ENCODE measurements at regions not wholly inside any gene's neighbourhood (a gene's known extent, or its start where the extent isn't known, plus 50 kb on each side); places are given as distances from the start of the nearest gene placed in this dataset.
A peak's percentile ranks its signal among the peaks of the same experiment; 100 is the strongest.

DNA sequence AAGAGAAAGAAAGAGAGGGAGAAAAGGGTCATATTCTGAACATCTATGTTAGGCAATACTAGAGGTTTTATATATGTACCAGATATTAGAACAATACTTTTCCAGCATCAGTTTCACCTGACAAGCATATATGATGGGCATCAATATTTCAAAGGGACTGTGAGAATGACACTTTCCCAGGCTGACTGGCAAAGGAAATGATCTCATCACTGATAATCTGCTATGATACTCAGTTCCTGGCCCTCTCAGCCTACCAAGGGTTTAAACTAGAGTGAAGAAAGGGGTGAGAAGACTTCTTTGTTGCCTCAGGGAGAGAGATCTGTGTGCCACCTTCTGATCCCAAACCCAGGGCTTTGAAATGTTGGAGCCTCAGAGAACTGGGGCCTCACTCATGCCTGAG lies 183.5 kb downstream of the TTC8 start:
- POLR2A ChIA-PET: no interaction called here
- Mint-ChIP-seq H3K27ac (no peak overlapping the region), H3K27me3 (ENCODE audit: low read depth) (peaks cover 39% of the 10 kb centered on the region), H3K36me3 (no peaks in the 10 kb centered on the region), H3K9me3 (peaks cover 11% of the 10 kb centered on the region), H3K4me3 (no peak overlapping the region), H3K4me1 (no peaks in the 10 kb centered on the region)
- CTCF ChIA-PET: no interaction called here
- ATAC-seq: no peak
- TF ChIP-seq, protein P1, sequence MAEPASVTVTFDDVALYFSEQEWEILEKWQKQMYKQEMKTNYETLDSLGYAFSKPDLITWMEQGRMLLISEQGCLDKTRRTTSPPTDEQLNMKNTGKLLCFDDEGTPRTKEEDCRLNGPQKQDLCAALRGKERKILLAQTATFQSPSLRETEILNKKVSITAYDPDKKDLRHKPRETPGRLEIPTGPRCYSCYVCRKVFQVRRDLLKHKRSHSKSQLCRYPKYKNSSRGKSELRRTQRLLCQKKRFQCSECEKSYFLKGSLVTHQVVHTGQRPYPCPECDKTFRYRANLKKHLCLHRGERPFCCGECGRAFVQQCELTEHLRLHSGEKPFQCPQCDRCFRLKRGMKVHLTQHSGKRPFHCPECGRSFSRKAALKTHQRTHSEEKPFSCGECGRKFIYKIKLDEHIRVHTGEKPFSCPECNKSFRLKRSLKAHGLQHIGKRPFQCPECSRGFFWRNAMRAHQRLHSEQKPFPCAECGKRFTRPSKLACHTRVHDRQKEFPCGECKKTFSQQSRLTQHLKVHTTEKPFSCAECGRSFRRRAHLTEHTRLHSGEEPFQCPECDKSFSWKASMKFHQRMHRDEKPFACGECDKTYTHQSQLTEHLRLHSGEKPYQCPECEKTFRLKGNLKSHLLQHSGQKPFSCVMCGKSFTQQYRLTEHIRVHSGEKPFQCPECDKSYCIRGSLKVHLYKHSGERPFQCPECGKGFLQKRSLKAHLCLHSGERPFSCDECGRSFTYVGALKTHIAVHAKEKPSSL (CRISPR knock-in tag; conservative IDR thresholded peaks at IDR 0.05): no peak
- TF ChIP-seq PRRX2 (CRISPR knock-in tag; IDR thresholded peaks at IDR 0.05): no peak
- TF ChIP-seq RORB (CRISPR knock-in tag; IDR thresholded peaks at IDR 0.05): no peak
- TF ChIP-seq, protein P2, sequence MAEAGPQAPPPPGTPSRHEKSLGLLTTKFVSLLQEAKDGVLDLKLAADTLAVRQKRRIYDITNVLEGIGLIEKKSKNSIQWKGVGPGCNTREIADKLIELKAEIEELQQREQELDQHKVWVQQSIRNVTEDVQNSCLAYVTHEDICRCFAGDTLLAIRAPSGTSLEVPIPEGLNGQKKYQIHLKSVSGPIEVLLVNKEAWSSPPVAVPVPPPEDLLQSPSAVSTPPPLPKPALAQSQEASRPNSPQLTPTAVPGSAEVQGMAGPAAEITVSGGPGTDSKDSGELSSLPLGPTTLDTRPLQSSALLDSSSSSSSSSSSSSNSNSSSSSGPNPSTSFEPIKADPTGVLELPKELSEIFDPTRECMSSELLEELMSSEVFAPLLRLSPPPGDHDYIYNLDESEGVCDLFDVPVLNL (CRISPR knock-in tag; IDR thresholded peaks at IDR 0.05; ENCODE audit: borderline replicate concordance, low read depth): no peak
- no peak for TF ChIP-seq FOXK1 (CRISPR knock-in tag; IDR thresholded peaks at IDR 0.05)
- TF ChIP-seq, protein P3, sequence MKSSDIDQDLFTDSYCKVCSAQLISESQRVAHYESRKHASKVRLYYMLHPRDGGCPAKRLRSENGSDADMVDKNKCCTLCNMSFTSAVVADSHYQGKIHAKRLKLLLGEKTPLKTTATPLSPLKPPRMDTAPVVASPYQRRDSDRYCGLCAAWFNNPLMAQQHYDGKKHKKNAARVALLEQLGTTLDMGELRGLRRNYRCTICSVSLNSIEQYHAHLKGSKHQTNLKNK (CRISPR knock-in tag; IDR thresholded peaks at IDR 0.05): no peak
- no peak for DNase-seq (ENCODE audit: low spot score)

DNA sequence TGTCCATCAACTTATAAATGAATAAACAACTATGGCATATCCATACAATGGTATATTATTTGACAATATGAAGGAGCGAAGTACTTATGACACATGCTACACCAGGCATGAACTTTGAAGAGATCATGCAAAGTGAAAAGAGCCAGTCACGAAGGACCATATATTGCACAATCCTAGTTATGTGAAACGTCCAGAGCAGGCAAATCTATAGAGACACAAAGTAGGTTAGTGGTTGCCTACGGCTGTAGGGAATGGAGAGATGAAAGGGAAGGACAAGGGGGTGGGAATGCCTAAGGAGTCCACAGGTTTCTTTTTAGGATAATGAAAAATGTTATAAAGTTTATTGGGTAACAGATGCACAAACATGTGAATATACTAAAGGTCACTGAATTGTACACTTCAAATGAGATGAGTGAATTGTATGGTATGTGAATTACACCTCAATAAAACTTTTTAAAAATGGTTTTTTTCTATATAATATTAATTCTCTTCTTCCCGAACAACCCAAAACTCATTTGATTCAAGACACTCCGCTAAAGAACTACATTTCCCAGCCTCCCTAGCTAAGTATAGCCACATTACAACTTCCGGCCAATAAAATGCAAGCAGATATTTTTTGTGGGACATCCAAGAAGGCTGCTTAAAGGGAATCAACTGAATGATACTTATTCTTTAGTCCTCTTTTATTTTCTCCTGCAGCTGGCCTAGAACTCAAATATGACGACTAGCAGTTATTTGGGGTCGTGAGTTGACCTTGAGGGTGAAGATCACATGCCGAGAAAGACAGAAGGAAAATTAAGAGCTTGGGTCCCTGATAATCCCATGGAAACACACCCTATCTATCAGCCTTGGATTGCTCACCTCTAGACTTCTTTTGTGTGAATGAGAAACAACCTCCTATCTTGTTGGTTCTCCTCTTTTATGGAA lies 187.2 kb downstream of the TTC8 start:
- peaks cover 4% of the 10 kb centered on the region; the same call in 1 of the 2 replicates for H3K4me1 Mint-ChIP-seq
- no peak overlapping the region for H3K27ac Mint-ChIP-seq
- H3K27me3 Mint-ChIP-seq (ENCODE audit: low read depth): peaks cover 33% of the 10 kb centered on the region
- ChIA-PET POLR2A (interaction anchor here (0.6 to 0.7 kb wide), 2 partner anchors 113 to 626 kb away, joined by 3 to 4 read pairs; partner anchors contain the start of gene SPATA7), CTCF (interaction anchor here (1.0 kb wide), 1 partner anchor 344 kb away, joined by 4 read pairs; no protein-coding TSS in a partner anchor)
- TF ChIP-seq SOX15 (CRISPR knock-in tag; IDR thresholded peaks at IDR 0.05) (no peak), IRF2 (CRISPR knock-in tag; IDR thresholded peaks at IDR 0.05; ENCODE audit: borderline replicate concordance, low read depth) (no peak), TEAD4 (CRISPR knock-in tag; IDR thresholded peaks at IDR 0.05) (no peak), ZNF219 (CRISPR knock-in tag; IDR thresholded peaks at IDR 0.05; ENCODE audit: borderline replicate concordance) (no peak), NFYB (CRISPR knock-in tag; conservative IDR thresholded peaks at IDR 0.05; ENCODE audit: low read depth) (no peak), SP1 (CRISPR knock-in tag; conservative IDR thresholded peaks at IDR 0.05) (no peak), GTF2I (CRISPR knock-in tag; conservative IDR thresholded peaks at IDR 0.05) (no peak), MYBL2 (CRISPR knock-in tag; IDR thresholded peaks at IDR 0.05) (no peak), ZNF396 (CRISPR knock-in tag; IDR thresholded peaks at IDR 0.05; ENCODE audit: borderline replicate concordance) (no peak), JUN (CRISPR knock-in tag; IDR thresholded peaks at IDR 0.05) (no peak), ELF4 (CRISPR knock-in tag; IDR thresholded peaks at IDR 0.05; ENCODE audit: low read depth) (no peak)
- TF ChIP-seq, protein P4, sequence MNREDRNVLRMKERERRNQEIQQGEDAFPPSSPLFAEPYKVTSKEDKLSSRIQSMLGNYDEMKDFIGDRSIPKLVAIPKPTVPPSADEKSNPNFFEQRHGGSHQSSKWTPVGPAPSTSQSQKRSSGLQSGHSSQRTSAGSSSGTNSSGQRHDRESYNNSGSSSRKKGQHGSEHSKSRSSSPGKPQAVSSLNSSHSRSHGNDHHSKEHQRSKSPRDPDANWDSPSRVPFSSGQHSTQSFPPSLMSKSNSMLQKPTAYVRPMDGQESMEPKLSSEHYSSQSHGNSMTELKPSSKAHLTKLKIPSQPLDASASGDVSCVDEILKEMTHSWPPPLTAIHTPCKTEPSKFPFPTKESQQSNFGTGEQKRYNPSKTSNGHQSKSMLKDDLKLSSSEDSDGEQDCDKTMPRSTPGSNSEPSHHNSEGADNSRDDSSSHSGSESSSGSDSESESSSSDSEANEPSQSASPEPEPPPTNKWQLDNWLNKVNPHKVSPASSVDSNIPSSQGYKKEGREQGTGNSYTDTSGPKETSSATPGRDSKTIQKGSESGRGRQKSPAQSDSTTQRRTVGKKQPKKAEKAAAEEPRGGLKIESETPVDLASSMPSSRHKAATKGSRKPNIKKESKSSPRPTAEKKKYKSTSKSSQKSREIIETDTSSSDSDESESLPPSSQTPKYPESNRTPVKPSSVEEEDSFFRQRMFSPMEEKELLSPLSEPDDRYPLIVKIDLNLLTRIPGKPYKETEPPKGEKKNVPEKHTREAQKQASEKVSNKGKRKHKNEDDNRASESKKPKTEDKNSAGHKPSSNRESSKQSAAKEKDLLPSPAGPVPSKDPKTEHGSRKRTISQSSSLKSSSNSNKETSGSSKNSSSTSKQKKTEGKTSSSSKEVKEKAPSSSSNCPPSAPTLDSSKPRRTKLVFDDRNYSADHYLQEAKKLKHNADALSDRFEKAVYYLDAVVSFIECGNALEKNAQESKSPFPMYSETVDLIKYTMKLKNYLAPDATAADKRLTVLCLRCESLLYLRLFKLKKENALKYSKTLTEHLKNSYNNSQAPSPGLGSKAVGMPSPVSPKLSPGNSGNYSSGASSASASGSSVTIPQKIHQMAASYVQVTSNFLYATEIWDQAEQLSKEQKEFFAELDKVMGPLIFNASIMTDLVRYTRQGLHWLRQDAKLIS (CRISPR knock-in tag; IDR thresholded peaks at IDR 0.05; ENCODE audit: borderline replicate concordance): no peak
- TF ChIP-seq, protein P5, sequence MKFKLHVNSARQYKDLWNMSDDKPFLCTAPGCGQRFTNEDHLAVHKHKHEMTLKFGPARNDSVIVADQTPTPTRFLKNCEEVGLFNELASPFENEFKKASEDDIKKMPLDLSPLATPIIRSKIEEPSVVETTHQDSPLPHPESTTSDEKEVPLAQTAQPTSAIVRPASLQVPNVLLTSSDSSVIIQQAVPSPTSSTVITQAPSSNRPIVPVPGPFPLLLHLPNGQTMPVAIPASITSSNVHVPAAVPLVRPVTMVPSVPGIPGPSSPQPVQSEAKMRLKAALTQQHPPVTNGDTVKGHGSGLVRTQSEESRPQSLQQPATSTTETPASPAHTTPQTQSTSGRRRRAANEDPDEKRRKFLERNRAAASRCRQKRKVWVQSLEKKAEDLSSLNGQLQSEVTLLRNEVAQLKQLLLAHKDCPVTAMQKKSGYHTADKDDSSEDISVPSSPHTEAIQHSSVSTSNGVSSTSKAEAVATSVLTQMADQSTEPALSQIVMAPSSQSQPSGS (CRISPR knock-in tag; IDR thresholded peaks at IDR 0.05; ENCODE audit: borderline replicate concordance, low read depth): no peak
- TF ChIP-seq, protein P6, sequence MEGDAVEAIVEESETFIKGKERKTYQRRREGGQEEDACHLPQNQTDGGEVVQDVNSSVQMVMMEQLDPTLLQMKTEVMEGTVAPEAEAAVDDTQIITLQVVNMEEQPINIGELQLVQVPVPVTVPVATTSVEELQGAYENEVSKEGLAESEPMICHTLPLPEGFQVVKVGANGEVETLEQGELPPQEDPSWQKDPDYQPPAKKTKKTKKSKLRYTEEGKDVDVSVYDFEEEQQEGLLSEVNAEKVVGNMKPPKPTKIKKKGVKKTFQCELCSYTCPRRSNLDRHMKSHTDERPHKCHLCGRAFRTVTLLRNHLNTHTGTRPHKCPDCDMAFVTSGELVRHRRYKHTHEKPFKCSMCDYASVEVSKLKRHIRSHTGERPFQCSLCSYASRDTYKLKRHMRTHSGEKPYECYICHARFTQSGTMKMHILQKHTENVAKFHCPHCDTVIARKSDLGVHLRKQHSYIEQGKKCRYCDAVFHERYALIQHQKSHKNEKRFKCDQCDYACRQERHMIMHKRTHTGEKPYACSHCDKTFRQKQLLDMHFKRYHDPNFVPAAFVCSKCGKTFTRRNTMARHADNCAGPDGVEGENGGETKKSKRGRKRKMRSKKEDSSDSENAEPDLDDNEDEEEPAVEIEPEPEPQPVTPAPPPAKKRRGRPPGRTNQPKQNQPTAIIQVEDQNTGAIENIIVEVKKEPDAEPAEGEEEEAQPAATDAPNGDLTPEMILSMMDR (IDR thresholded peaks at IDR 0.05): no peak
- TF ChIP-seq, protein P7, sequence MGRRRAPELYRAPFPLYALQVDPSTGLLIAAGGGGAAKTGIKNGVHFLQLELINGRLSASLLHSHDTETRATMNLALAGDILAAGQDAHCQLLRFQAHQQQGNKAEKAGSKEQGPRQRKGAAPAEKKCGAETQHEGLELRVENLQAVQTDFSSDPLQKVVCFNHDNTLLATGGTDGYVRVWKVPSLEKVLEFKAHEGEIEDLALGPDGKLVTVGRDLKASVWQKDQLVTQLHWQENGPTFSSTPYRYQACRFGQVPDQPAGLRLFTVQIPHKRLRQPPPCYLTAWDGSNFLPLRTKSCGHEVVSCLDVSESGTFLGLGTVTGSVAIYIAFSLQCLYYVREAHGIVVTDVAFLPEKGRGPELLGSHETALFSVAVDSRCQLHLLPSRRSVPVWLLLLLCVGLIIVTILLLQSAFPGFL (CRISPR knock-in tag; IDR thresholded peaks at IDR 0.05; ENCODE audit: borderline replicate concordance): no peak
- ATAC-seq (0 out of 2 replicates have a peak, but pooled peaks have one; percentile 24), DNase-seq (ENCODE audit: low spot score) (no peak)
- H3K9me3 Mint-ChIP-seq: peaks cover 17% of the 10 kb centered on the region
- H3K4me3 Mint-ChIP-seq: no peak overlapping the region
- no peaks in the 10 kb centered on the region for H3K36me3 Mint-ChIP-seq
